ENCODE measurements at regions not wholly inside any gene's neighbourhood (a gene's known extent, or its start where the extent isn't known, plus 50 kb on each side); places are given as distances from the start of the nearest gene placed in this dataset.

DNA sequence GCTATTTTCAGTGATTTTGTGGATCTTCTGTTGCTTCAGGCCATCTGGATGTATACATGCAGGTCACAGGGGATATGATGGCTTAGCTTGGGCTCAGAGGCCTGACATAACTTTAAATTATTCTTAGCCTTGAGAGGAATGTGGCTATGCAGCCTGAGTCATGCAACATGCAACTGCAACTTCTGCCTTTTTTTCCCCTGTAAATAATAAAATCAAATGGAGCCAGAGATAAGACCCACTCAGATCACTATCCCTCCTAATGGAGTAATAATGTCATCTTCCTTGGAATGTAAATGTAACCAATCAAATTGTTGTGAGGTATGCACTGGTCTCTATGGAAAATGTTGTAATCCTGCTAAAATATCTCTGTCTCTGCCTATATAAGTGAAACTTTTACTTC is 54.9 kb downstream of the MAGEB17 start:
- DNase-seq = no peak

DNA sequence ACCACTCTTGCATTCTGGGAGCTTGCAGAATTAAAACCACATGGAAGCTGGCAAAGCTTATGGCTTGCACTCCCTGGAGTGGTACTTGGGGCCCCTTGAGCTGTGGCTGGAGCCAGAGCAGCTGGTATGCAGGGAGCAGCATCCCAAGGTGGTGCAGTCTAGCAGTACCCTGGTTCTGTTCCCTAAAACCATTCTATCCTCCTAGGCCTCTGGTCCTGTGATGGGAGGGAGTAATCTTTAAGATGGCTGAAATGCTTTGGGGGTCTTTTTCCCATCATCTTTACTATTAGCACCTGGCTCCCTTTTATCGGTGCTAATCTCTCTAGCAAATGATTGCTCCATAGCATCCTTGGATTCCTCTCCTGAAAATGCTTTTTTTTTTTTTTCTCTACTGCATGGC is 56.1 kb downstream of the MAGEB17 start:
- no peak for DNase-seq

DNA sequence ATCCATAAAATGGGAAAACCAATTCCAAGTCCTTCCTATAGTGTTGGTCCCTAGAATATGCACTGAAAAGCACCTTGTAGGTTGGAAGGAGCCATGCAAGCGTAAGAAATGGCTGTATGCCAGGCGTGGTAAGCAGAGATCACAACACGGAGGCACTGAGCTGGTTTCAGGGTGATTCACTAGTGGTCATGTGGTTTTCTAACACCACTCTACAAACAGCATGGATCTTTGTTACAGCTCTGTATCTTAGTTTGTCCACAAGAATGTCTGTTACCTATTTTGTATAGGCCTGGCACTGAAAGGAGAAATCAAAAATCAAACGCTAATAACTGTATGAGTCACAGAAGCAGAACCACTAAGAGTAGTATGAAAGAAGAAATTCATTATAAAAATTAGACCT is 71.9 kb downstream of the MAGEB17 start:
- no peak for DNase-seq

DNA sequence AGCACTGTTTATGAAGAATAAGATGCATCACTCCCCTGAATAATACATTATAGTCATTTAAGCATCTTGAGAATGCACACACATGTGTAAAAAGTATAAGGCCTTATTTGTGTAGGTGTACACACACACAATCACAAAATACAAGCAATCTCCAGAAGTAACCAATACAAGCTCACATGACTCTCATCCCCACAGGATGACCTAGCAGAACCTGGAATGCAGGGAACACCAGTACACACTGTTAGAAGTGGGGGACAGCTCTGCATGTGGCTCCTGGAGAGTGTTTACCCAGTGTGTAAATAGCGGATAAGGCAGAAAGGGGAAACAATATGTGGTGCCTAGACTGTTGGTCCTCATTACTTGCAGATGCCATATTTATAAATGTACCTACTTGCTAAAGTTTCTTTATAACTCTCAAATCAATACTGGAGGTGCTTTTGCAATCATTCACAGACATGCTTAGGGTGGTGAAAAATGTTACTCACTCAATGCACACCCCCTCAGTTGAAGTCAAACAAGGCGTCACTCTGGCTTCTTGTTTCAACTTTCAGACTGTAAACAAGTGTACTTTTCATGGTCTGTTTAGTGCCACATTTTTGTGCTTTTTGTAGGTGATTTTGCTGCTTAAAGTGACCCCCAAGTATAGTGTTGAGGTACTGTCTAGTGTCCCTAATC is 73.1 kb downstream of the MAGEB17 start:
- DNase-seq = no peak

DNA sequence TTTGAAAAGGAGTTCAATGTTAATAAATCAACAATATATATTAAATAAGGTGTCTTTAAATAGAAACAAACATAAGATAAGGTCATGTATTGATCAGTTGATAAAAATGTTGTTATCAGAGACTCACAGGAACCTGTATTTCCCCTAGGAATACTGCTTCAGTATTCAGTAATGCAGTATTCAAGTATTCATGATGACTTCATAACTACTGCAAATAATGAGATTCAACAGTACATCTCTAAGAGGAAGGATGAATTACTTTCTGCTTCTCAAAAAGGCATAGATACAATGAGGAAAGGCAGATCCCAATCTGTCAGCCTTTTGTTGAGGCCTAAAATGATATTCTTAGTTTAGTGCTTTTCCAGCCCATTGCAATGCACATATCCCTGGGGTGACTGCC is 73.7 kb downstream of the MAGEB17 start:
- DNase-seq = no peak

DNA sequence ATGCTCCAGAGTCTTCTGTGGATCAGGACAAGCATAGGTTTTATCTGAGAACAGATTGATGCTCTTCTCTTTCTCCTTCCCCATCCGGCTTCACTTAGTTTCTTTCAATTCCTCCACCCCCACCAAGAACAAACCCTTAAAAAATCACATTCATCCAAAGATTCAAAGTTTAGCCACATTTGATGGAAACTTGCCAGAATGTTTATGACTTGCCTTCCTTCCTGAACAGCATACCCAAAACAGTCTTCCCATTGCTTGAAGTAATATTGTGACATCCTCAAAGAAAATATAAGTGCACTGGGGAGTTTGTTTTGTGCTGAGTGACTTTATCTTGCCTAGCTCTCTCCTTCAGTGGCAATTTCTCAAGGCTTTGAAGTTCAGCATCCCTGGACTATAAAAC is 83.0 kb downstream of the MAGEB17 start:
- DNase-seq = no peak

DNA sequence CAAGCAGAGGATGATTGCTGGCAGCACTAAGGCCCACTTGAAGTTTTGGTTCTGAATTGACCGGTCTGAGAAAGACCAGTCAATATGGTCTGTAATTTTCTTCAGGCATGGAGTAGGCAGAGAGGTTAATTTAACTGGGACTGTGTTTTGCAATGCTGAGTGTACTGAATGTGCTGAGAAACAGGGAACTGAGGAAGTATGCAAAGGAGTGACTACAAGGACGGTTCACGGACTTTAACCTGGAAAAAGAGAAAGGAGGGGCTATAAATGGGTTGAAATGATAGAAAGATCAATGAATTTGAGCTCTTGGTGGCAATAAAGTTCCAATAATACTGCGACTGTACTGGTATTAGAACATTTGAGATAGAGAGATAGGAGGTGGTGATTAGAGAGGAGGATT is 84.5 kb downstream of the MAGEB17 start:
- DNase-seq = no peak

DNA sequence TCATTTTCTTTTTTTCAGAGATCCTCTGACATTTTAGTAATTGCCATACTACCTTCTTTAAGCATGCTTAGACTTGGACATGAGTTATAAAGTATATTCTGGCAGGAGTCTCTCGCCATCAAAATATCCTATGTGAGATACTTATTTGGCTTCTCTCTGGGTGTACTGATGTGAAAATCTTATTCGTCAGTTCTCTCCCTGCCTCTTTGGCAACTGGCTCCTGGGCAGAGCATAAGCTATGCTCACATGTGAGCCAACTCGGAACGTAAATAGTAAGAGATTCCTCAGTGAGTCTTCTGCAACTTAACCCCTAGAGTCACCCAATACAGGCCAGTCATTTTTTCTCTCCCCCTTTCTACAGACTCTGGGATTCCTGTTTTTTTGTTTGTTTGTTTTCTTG is 91.6 kb downstream of the MAGEB17 start:
- DNase-seq = no peak

DNA sequence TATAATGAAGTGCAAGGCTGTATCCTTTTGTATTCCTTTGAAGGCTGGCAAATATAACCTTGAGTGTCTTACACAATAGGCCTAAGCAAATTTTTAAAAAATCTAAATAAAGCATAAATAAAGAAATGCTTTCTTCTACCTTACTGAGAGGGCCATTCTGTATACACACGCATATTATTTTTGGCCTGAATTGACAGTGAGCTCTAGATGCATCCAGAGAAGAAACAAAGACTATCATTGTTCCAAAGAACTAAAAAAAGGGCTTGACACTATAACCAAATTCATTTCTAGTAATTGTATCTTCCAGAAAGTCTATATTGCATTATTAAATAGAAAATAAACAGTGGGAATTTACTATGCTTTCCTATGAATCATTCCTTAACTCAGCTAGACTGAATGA is 100.2 kb downstream of the MAGEB17 start:
- no peak for DNase-seq

DNA sequence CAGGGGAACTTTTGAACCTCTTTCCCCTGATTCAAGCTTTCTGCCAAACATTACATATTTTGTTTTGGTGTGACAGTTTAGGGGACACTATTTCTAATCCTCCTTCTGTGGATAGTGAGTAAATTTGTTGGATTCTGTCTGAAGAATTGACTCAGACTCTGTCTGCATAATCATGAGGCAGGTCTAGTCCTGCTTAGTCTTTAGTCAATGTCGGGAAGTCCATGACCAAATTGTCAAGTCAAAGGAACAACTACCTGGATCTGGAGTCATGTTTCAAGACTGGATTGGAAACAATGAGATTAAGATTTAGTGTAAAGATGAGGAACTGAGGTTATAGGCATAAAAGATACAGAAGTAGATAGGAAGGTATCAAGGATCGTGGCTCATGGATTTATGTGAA is 100.9 kb downstream of the MAGEB17 start:
- DNase-seq = no peak

DNA sequence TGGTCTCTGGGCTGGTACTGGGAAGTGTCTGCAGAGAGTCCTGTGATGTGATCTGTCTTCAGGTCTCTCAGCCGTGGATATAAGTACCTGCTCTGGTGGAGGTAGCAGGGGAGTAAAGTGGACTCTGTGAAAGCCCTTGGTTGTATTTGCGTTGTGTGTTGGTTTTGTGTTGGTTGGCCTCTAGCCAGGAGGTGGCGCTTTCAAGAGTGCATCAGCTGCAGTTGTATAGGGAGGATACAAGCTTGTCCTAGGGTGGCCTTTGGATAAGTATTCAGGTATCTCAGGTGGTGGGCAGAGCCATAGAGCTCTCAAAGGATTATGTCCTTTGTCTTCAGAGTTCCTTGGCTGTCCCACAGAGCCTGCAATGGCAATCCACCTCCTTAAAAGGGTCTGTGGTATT is 111.6 kb downstream of the MAGEB17 start:
- DNase-seq = no peak

DNA sequence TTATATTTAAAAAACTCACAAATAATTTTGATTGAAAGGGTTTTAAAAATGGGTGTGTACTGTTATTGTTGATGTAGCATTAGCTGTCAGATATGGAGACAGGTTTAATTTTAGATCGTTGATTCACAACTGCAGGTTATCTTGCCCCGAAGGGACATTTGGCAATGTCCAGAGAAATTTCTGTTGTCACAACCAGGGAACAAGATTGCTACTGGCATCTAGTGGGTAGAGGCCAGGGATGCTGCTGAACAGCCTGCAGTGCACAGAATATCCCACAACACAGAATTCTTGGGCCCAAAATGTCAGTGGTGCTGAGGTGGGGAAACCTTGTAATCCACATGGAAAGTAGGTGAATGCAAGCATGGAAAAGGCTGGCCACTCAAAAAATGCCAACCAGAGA is 114.9 kb downstream of the MAGEB17 start:
- DNase-seq = no peak

DNA sequence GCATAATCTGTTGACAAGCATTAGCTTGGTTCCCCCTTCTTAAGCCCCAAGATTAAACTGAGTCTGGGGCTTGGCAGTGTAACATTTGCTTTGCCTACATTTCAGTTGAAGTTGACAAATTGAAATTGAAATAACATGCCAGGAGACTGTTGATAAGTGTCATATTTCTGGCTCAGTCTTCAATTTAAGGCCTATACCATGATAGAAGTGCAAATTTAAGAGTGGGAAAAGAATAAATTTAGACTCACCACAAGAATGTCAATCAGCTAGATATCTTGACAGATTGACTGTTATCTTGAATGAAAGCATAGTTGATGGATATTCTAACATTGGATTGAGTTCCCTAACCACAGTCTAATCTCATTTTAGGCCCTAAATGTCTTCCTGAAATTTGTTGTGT is 117.6 kb downstream of the MAGEB17 start:
- no peak for DNase-seq

DNA sequence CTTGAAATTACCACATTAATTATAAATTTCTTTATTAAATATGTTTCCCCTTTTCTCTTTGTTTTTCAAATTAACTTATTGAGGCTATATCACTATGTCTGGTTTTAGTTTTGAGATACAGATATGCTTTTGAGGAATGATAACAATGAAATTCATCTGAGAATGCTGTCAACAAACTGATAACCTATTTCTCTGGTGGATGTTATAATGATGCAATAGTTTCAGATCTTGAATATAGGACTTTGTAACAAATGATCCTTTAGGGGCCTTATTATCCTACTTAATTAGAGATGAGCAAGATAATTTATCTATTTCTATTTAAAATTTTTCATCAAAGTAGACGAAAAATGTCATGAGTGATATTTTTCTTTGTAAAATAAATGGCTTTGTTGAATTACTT is 123.7 kb downstream of the MAGEB17 start:
- DNase-seq = no peak

DNA sequence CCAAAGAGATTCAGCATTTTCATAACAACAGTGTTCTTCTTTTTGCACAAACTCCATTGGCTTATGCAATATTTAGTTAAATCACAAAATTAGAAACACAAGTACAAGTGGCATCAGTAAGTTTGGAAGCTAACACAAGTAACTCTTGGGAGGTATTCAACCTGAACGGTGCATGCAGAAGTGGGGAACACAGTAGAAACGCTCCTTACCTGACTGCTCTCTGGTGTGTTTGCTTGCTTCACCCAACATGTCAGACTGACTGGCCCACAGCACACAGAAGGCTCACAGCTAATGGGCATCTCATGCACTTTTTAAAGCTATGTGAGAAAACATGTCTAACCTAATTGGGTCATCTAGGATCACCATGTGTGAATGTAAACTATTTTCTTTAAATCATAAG is 133.6 kb downstream of the MAGEB17 start:
- DNase-seq = no peak

DNA sequence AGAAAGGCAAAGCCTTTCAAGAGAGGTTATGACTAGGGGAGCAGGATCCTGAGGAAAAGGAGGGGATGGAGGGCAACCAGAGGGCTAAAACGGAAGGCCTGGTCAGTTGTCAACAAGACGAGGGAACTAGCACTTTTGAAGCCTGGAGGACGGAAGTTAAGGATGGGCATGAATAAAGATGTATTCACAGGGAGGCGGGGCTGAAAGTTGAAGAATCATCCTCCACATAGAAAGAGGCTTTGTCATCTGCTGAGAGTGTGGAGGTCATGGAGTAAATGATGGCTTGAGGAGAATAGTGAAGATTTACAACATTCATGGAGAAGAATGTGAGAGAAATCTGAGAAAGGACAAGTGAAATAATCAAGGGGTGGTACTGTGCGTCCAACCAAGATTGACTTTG is 137.5 kb downstream of the MAGEB17 start:
- no peak for DNase-seq

DNA sequence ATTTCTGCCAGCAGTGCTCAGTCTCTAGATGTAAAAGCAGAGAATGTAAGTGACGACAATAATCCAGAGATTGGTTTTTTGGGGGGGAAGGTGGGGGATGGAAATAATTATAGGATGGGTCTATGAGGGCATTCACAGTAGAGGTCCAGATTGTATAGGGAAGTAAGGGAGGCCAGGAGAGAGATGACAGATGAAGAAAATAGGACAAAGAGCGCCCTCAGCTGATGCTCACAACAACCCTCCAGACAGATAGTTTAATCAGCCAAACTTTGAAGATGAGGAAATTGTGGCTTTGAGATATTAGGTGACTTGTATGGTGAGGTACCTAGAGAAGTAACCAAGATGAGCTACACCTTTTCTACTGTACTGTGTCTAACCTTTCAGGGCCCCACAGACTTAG is 137.9 kb downstream of the MAGEB17 start:
- no peak for DNase-seq

DNA sequence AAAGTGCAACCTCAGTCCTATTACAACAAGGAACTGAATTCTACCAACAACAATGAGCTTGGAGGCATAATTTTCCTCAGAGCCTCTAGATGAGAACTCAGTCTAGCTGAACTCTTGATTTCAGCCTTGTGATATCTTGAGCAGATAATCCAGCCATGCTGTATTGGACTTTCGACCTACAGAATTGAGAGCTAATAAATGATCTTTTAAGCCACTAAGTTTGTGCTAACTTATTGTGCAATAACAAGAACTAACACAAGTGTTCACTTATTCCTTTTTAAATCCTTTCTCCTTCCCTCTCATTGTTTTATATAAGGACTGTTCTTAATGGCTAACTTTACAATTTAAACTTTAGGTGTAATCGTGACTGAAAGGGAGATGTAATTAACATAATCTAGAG is 140.7 kb downstream of the MAGEB17 start:
- DNase-seq = no peak

DNA sequence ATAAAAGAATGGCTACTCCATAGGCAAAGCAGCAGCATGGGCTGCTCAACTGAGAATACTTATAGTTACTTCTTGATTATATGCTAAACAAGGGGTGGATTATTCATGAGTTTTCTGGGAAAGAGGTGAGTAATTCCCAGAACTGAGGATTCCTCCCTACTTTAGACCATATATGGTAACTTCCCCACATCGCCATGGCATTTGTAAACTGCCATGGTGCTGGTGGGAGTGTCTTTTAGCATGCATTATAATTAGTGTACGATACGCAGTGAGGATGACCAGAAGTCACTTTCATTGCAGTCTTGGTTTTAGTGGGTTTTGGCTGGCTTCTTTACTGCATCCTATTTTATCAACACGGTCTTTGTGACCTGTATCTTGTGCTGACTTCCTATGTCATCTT is 141.5 kb downstream of the MAGEB17 start:
- no peak for DNase-seq

DNA sequence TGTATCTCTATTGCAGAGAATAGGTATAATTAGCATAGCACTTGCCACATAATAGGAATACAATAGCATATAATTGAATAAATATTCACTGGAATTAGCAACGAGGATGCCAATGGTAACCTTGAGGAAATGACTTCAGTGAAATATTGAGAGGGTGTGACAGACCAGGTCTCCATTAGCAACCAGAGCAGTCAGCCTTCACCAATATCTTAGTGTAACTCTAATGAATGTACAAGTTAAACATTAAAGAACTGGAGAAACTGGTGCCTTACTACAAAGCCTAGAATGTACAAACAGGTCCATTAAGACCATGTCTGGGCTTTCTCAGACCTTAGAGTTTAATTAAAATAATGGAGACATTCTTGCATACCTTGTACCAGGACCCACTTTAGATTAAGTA is 143.0 kb downstream of the MAGEB17 start:
- no peak for DNase-seq

DNA sequence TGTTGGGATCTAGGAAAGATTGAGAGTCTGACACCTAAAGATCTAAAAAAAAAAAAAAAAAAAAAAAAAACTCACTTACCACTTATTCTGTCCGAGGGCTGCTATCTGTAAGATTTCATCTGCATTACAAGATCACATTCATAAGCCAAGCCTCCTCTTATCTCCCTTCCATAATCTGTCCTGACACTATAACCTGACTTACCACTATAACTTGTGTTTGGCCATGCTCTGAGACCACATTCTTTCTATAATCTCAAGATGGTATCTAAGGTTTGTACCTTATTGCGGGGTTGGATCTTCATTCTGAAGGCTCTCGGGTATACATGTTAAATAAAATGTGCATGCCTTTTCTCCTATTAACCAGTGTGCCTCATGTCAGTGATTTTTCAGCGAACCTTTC is 144.4 kb downstream of the MAGEB17 start:
- no peak for DNase-seq

DNA sequence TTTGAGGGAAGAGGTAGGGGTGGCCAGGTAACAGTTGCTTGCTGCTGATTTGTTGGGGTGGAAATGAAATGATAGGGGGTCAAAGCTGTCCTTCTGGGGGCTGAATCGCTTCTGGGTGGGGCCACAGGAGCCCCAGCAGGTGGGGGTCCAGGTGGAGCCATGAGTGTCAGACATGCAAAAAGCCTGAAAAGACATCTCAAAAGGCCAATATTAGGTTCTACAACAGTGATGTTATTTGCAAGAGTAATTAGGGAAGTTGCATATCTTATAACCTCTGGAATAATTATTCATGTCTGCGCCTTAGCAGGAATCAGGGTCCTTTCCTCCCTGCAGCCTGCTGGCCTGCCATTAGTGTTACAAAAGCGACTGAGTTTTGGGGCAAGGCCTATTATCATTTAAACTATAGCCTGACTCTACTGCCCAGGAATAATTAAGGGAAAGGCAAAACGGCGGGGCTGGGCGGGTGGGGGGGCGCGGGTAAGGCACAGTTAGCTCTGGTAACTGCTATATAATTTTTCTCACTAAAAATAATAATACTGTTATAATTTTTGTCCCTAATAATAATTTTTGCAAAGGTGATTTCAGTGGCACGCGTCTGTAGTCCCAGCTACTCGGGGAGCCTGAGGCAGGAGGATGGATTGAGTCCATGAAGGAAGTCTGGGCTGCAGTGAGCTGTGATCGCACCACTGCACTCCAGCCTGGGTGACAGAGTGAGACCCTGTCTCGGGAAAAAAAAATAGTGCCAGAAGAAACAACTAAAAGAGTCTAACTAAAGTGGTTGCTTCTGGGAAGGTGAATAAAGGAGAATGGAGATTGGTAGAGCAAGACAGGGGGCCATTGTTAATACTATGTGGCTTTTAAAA is 145.7 kb downstream of the MAGEB17 start:
- DNase-seq = no peak

DNA sequence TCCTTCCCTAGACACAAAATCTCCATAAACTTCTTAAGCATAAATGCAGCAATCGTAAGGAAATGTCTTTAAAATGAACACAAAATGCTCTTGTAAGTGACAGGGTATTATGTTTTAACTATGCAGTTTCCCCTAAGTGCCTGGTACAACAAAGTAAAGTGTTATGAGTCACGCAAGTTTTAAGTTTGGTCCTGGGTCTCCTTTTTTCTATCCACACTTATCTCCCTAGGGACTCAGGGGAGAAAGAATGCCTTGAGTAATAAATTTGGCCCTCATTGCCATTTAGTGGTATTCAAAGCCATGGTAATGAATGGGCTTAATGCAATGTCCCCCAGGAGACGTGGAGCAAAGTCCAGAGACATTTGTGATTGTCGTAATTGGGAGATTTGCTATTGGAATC is 149.1 kb downstream of the MAGEB17 start:
- no peak for DNase-seq

DNA sequence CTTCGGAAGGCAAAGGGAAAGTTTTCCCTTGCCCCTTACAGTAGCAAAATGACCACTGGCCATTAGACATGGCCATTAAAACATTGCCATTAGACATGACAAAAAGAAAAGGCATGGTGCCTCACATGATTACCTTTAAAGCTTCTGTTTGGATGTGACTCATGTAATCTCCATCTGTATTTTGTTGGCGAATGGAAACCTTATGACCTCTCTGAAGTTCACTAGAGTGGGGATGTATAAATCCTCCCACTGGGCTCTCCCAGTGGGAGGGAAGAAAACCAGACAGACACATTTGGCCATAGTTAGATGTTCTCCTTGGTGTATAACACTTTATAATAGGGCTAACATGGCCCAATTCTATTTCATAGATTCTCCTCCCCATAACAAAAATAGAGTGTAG is 152.6 kb downstream of the MAGEB17 start:
- DNase-seq = no peak
